Fibroblast of skin of back (primary cell): ENCODE measurements at regions not wholly inside any gene's neighbourhood (a gene's known extent, or its start where the extent isn't known, plus 50 kb on each side); places are given as distances from the start of the nearest gene placed in this dataset.

ENCODE experiments used
- DNase-seq: peaks from one replicate; pipeline ENCODE4 v3.0.0-alpha.2; 2013

DNA sequence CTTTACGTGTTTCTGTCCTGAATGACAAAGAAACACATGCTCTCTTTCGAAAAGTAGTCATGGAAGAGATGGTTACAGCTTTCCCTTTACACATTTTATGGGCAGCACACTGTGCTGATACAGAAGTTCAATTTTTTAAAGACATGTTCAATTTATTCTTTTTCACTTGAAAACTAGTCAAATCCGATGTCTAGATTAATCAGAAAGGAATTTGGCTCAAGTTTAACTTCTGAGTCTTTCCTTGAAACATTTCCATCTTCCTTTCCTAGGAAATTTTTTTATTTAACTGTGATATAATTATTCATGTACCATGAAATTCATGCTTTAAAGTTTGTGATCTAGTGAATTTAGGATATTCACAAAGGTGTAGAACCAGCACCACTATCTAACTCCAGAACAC lies 360.1 kb downstream of the TNS3 start:
- DNase-seq: no peak

DNA sequence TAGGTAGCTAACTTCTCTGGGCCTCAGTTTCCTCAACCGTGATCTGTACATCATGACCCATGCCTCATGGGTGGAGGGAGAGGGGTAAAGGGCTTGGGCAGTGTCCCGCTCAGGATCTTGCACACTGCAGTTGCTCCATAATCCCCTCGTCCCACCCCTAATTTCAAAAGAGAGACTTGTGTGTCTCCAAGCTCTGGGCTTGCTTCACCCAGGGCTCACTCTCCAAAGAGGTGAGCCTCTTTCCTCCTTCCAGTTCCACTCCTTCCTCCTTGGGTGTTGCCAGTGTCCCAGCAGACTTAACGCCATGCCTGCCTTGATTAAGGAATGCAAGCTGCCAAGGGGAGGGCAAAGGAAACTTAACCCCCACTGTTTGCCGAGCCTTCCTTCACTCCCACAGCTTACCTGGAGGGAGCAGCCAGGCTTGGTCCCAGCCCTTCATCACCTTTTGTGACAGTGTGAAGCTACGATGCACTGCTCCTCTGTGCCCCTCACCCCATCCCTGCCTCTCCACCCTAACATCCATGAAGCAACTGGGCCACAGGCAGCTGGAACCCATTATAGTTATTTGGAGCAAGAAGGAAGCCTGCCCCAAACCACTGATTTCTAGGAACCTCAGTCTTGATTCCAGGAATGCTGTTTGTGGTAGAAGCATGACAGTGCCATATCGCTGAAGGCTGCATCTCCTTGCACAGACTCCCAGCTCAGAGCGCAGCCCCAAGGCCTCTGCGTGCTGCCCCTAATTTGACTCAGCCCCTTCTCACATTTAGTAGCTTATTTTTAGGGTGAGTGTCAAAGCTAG lies 363.3 kb downstream of the TNS3 start:
- DNase-seq: peak; percentile 31

DNA sequence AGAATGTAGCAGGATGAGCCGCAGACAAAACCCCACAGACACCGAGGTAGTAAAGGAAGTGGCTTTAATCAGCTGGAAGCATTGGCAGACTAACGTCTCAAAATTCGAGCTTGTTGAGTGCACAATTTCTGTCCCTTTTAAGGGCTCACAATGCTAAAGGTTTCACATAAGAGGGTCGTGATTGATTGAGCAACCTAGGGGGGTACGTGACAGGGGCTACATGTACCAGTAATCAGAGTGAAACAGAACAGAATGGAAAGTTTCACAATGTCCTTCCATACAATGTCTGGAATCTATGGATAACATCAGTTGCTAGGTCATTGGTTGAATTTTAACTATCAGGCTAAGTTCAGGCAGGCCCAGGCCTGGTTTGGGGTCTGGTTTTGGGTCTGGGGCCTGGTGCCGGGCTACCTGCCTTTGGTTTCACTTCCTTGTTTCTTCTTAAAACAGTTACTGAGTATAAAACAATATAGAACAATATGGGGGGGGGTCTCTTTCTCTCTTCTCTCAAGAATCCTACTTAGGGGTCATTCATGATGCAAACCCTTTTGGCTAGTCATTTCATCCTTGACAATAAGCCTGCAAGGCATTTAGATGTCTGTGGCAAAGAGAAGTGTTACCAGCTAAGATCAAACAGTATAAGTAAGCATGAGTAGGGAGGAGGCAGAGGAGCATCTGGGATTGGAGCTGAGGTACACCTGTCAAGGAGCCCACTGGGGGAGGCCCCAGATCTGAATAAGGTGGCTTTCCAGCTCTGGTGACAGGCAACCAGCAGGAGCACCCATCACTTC lies 364.1 kb downstream of the TNS3 start:
- DNase-seq: no peak

DNA sequence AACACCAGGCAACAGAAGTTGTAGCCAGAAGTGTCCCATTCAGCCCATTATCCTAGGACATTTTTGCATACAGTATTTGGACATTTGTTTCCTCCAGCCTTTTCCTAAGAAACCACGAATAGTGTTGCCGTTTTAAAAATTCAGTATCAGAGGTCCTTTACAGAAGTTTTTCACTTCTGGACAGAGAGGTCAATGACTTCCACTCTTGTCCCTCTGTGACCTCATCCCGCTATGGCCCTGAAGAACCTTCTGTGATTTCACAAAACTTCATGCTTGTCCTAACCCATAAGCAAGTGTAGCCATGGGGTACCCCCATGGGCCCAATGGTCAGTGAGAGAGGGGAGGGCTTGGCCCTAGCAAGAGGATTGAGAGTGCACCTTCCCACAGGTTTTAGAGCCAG lies 364.8 kb downstream of the TNS3 start:
- no peak for DNase-seq

DNA sequence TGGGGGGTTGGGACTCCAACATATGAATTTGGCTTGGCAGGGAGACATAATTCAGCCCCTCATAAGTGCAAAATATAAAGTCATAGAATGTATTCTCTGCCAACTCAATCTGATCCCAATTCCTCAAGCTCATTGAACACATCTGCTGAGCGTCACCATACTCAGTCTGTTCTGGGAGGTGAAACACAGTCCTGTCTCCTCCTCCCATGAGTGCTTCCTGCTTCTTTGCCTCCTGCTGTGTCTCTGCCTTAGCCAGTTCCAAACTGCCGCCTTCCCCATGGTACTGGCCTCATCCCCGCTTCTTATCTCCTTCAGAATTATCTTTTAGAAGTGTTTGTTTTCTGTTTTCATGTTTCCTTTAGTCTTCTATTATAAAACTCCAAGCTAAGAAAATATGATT lies 365.5 kb downstream of the TNS3 start:
- DNase-seq: no peak

DNA sequence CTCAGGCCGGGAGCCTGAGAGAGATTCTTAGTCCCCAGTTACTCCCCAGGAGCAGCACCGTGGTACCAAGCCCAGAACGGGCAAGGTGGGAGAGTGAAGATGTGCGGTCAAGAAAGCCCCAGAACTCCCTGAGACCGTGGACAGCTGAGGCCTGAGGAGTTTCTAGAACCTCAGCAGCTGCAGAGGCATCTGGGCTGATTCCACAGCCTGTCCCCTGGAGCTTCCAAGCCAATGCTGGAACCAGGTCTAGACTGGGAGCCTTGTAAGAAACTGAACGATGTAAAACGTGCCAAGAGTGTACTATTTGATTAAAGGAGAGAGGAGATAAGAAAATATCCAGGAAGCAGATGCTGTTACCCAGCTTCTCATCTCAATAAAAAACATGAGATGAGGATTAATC lies 366.3 kb downstream of the TNS3 start:
- DNase-seq: no peak

DNA sequence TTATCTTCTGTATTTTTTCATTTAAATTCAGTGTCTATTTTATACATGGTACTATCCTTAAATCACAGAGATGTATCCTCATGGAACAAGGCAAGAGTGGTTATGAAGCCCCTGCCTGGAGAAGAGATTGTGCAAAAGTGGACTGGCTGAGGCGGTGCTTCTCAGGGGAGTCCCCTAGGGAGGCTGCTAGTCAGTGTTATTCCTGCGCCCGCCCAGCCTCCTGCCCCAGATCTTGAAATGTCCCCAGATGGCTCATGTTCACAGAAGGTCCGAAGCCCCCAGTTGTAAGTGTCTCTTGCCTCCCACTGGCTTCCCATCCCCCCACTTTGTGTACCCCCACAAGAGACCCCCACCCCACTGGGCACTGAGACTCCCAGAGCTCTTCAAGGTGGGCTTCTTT lies 366.9 kb downstream of the TNS3 start:
- no peak for DNase-seq

DNA sequence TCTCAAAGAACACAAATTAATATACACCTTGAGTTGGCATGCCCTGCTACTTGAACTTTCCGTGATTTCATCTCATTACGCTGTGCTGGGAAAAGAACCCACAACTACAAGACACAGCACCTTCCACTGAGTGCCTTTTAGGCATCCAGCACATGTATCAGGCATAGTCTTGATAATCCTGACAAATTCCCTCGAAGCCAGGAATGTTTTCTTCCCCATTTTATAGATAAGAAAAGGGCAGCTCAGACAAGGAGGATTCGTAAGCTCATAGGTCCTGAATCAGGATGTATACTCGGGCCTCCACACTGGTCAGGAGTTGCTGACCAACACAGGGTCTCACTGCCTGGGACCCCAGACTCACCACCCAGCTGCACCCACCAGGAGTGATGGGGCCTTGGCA lies 368.6 kb downstream of the TNS3 start:
- DNase-seq: no peak

DNA sequence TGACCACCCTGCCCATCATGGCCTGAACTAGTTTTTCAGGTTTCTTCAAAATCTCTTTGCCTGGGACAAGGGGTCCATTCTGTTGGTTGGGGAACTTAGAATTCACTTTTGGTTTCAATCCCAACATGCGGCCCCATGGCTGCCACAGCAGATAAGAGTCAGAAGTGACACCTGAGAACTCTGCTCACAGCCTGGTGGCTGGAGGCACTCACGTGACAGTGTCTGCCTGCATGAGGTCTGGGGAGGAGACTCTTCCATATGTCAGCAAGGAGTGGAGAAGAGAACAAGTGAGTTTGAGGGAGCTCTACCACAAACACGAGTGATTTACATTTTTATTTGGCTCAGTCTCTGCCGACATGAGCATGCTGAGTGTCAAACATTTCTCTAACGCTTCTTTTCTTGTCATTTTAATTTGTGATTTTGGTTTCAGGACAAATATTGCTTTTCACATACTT lies 370.4 kb downstream of the TNS3 start:
- no peak for DNase-seq

DNA sequence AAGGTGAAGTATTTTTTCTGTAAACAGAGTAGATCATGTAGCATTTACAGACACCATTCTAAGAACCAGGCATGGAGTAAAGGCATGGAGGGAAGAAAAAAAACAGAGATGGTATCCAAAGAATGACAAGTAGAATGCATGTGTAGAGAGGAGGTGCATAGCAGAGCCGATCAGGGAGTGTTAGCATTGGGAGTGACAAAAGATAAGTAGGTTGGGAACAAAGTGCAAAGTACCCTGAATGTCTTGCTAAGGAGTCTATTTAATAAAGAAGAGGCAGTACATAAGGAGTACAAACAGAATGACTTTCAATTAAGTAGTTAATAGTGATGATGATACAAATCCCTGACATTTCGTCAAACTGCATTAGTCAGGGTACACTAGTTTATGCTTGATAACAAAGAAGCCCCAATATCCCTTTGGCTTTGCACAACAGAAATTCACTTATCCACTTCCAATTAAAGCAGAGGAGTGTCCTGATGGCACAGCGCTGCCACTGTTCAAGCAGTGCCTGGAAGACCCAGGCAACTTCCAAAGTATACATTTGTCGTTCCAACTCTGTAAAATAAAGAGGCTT lies 371.5 kb downstream of the TNS3 start:
- no peak for DNase-seq

DNA sequence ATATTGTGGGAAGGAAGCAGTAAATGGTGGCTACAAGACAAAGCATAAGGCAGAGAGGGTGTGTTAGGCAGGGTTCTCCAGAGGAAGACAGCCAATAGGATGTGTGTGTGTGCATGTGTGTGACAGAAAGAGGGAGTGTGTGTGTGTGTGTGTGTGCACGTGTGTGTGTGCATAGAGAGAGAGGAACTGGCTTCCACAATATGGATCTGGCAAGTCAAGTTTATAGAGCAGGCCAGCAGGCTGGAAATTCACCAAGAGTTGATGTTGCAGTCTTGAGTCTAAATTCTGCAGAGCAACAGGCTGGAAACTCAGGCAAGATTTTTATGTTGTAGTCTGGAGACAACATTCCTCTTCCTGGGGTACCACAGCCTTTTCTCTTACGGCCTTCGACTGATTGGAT lies 374.0 kb downstream of the TNS3 start:
- DNase-seq: no peak

DNA sequence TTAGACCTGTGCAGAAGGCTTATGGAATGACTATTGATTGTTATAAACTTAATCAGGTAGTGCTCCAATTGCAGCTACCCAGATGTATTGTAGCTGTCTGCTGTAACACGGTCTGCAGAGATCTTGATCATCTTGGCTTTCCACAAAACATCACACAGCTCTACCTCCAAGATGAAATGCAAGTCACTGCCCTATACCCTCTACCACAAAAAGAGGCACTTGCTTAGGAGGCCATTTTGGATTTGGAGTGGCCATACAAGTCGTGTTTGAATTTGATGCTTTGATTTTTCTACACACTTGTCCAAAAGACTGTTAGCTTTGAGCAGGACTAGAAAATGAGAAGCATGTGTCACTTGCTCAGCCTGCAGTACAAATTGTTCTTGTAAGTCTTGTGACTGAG lies 377.2 kb downstream of the TNS3 start:
- DNase-seq: no peak

DNA sequence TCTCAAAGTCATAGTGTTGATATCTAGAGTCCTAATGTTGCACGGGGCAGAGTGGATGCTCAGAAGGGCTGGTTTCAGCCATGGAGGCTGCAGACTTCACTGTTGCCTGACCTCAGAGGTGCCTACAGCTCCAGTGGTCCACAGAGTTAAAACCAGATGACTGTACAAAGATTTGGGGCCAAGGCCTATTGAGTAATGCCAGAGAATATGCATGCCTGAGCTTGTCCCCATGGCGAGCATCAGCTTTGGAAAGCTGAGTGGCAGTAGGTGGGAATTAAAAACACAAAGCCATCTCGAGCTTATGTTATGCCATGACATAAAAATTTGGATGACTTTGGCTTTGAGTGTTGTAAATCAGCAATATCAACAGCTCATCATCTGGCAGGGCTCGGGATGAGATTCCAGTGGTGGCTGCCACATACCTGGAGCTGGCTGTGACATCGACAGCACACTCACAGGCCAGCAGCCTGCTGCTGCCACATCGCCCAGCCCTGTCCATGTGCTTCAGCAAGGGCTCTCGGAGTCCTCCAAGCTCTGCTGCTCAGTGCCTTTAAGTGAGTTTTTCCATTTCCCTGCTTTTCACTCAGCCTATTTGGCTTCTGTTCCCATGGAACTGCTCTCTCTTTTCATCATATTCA lies 379.6 kb downstream of the TNS3 start:
- peak; percentile 25 for DNase-seq

DNA sequence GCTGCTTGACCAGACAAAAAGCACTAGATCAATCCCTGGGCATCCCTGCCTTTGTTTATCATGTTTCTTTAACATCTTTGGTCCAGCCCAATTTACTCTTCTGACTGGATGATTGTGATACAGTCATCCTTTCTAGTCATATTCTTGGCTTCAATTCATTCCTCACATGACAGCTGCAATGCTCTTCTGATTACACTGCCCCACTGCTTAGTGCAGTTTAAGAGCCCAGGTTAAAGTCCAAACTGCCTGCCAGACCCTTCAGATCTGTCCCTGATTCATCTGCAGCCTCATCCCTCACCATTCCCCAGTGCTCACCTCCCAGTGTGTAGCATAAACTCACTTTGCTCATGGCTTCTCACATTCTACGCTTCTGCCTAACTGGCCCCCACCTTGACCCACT lies 383.8 kb downstream of the TNS3 start:
- no peak for DNase-seq

DNA sequence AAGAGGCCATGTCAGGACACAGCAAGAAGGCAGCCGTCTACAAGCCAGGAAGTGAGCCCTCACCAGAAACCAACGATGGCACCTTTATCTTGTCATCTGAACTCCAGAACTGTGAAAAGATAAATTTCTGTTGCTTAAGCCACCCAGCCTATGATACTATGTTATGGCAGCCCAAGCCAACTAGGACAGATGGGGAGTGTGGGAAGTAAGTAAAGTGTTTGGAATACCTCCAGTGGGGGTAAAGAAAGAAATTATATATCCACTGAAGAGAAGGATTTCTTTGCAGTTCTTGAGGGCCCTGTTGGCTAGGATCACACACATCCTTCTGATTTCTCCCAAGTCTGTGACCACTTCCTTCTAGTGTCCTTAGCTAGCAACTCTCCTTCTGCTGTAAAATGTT lies 384.4 kb downstream of the TNS3 start:
- no peak for DNase-seq

DNA sequence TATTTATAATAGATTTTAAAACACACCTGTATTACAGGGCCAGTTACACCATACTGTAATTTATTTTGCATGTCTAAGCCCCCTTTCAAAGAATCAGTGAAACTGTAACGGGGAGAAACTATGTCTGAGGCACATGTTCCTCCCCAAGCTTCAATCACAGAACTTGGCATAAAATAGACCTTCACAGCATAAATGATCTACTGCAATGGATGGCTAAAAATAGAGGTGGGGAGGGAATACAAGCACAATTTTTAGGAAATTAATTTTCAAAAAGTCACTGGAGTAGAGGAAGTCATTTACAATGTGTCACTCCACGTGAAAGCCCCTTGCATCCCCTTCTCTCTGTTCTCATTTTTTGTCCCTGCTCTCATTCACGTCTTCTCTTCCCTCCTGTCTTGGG lies 385.2 kb downstream of the TNS3 start:
- DNase-seq: no peak

DNA sequence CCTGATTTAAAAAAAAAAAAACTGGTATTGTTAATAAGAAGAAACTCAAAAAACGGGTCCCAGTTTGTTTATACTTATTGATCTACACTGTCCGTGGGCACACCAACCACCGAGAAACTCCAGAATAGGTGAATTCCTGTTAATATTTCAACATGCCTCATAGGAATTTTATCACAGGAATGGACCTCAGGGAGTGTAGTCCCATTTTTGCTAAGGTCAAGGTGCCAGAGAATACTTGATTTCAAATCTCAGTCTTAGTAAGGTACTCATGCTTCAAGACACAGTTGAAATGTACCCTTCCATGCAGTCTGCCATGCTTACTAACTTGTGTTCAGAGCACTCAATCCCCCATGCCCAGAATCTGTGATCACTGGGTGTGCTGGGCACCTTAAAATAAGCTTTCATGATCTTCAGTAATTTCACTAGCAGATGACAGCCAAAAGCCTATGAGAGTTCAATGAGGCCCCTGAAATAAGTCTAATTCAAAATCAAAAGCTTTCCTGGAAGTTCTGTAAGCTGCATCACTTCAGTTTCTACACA lies 385.7 kb downstream of the TNS3 start:
- DNase-seq: no peak

DNA sequence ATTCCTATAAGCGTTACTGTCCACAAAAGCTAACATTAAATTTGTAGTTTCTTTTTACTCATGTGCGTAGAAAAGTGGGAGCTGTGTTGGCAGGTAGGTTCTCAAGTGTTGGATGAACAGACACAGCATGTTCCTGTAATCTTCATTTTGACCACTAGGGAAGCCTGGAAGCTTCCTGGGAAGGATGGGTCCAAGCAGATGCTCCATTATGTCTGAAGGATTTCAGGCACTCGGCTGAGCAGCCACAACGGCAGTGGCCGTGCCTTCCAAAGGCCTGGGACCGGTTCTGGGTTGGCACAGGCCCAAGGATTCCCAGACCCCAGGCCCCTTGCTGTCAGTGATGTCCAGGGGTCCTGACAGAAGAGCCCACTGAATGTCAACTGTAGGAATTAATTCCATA lies 386.3 kb downstream of the TNS3 start:
- DNase-seq: no peak

DNA sequence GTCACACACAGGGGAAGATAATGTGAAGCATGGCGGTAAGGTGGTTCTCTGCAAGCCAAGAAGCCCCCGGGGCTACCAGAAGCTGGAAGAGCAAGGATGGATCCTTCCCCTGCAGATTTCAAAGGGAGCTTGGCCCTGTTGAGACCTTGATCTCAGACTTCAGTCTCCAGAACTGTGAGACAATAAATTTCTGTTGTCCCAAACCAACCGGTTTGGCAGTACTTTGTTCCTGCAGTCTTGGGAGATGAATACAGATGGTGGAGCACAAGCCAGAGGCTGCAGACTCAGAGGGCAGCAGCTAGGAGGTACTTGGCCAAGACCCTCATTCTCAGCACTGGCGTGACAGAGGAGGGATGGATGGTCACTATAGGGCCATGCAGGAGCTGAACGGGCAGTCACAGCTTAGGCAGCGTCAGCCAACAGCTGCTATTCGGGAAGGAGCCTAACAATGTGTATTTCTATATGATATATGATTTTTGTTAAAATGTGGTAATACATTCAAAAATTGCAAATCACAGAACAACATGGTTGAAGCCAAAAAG lies 387.3 kb downstream of the TNS3 start:
- no peak for DNase-seq

DNA sequence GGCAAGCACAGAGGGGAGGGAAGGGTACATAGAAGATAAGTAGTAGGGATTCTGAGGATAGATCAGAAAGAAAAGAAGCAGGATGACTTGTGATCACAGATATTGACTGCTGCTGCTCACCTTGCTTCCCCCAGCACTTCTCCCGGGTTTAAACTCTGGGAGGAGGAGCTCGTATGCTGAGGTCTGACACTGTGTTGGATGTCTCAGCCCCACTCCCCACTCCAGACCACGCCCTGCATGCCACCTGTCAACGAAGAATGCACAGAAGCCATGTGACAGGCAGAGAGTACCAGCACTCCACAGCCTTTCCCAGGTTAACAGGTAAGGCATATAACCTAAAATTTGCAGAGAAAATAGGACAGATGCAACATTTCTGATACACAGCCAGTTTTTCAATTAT lies 388.9 kb downstream of the TNS3 start:
- no peak for DNase-seq

DNA sequence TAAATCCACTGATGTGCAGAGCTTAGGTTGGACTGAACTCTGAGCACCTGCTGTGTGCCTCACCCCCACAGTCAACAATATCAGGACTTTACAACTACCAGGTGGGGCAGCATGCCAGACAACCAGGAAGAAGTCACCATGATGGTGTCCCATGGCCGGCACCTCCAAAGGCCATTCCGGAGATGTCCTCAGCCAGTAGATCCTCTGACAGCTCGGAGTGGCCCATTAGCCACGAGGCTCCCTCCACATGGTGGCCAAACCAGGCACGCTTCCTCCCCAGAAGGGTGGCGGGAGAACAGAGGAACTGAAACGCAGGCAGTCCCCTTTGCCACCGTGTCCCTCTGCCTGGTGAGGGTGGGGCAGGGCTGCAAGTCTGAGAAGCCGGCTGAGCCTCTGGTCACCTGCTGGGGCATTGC lies 390.0 kb downstream of the TNS3 start:
- no peak for DNase-seq

DNA sequence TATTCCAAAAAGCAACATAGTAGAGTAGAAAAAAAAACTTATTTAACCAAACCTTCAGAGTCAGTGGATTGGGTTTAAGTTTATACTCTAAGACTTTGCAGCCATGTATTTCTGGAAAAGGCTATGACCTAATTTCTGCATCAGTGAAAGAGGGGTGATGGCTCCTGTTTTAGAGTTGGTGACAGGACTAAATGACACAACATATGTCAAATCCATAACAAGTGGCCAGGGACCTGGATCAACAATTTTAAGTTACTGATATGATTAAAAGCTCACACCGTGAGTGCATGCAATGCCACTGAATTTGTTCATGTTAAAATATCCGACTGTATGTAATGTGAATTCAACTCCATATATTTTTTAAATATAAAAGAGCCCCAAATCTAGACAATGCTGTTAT lies 390.6 kb downstream of the TNS3 start:
- no peak for DNase-seq

DNA sequence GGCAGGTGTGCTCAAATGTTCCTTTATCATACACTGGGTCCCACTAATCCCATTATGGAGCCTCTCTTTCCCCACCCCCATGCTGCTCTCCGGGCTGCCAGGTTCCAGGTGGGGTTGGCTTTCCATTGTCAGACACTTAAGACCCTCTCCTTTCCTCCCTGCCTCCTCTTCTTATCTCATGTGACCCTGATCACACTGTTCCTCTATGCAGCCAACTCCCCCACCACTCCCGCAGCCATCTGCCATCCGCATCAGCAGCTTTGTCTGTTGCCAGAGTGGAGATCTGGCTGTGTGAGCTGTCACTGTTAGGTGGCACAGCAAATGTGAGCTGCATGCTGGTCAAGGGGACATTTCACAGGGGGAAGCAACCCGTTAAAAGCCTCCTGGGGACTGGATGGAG lies 391.4 kb downstream of the TNS3 start:
- DNase-seq: no peak
